ENCODE measurements at regions not wholly inside any gene's neighbourhood (a gene's known extent, or its start where the extent isn't known, plus 50 kb on each side); places are given as distances from the start of the nearest gene placed in this dataset.

- Histone ChIP-seq H3K4me3 (no peak overlapping the region), H3K36me3 (no peaks in the 10 kb centered on the region), H3K27ac (no peak overlapping the region), H3K27me3 (replicated peaks in 1 of 7) (no peaks in the 10 kb centered on the region), H3K9me3 (peaks cover 0 to 54% (median 17%) of the 10 kb centered on the region in 8 donors), H3K4me1 (no peaks in the 10 kb centered on the region)
- intact Hi-C loops (cut with DNase I; ENCODE audit: low total_unique reads), result no loop called here
- DNase-seq, result no peak
- TF ChIP-seq CTCF (IDR thresholded peaks at IDR 0.05 in 8 of 11, conservative IDR thresholded peaks at IDR 0.05 in 3 of 11) (no peak), POLR2A (IDR thresholded peaks at IDR 0.05) (no peak), POLR2AphosphoS5 (IDR thresholded peaks at IDR 0.05) (no peak)
- WGBS, 5 donors, result 55 to 65% (median 58%) methylated on average over 9 of the region's 9 CpGs
These were observed 835.3 kb upstream of the EEF2KMT start for GRCh38 chr16:5932906-5933305.

- no peak for DNase-seq
- WGBS, 5 donors, result 13 to 23% (median 18%) methylated on average over 4 of the region's 4 CpGs
- no peaks in the 10 kb centered on the region for H3K4me1 ChIP-seq
- no peak overlapping the region for H3K4me3 ChIP-seq
- H3K27me3 ChIP-seq (replicated peaks in 1 of 7), result no peaks in the 10 kb centered on the region
- no peak overlapping the region for H3K27ac ChIP-seq
- intact Hi-C loops (cut with DNase I; ENCODE audit: low total_unique reads), result no loop called here
- H3K36me3 ChIP-seq, result no peaks in the 10 kb centered on the region
- H3K9me3 ChIP-seq, result peaks cover 0 to 29% (median 2%) of the 10 kb centered on the region in 8 donors
- TF ChIP-seq POLR2AphosphoS5 (IDR thresholded peaks at IDR 0.05) (no peak), POLR2A (IDR thresholded peaks at IDR 0.05) (no peak), CTCF (IDR thresholded peaks at IDR 0.05 in 8 of 11, conservative IDR thresholded peaks at IDR 0.05 in 3 of 11) (no peak)
These were observed 831.0 kb upstream of the EEF2KMT start for GRCh38 chr16:5928476-5929065.

- intact Hi-C loops (cut with DNase I; ENCODE audit: low total_unique reads), result no loop called here
- Histone ChIP-seq H3K9me3 (peaks cover 0 to 23% (median 0%) of the 10 kb centered on the region in 8 donors), H3K27ac (no peak overlapping the region), H3K4me3 (no peak overlapping the region), H3K36me3 (no peaks in the 10 kb centered on the region), H3K27me3 (replicated peaks in 1 of 7) (no peaks in the 10 kb centered on the region), H3K4me1 (no peaks in the 10 kb centered on the region)
- no peak for TF ChIP-seq POLR2AphosphoS5 (IDR thresholded peaks at IDR 0.05)
- no peak for TF ChIP-seq POLR2A (IDR thresholded peaks at IDR 0.05)
- no peak for TF ChIP-seq CTCF (IDR thresholded peaks at IDR 0.05 in 8 of 11, conservative IDR thresholded peaks at IDR 0.05 in 3 of 11)
- 40 to 64% (median 57%) methylated on average over 4 of the region's 4 CpGs for WGBS, 5 donors
- DNase-seq, result no peak
These were observed 828.3 kb upstream of the EEF2KMT start for GRCh38 chr16:5925850-5926249.

- intact Hi-C loops (cut with DNase I; ENCODE audit: low total_unique reads), result no loop called here
- 67 to 82% (median 73%) methylated on average over 2 of the region's 2 CpGs for WGBS, 5 donors
- H3K4me1 ChIP-seq, result no peaks in the 10 kb centered on the region
- H3K36me3 ChIP-seq, result no peaks in the 10 kb centered on the region
- no peak overlapping the region for H3K4me3 ChIP-seq
- TF ChIP-seq POLR2AphosphoS5 (IDR thresholded peaks at IDR 0.05) (no peak), POLR2A (IDR thresholded peaks at IDR 0.05) (no peak), CTCF (IDR thresholded peaks at IDR 0.05 in 8 of 11, conservative IDR thresholded peaks at IDR 0.05 in 3 of 11) (no peak)
- peaks cover 0 to 2% (median 0%) of the 10 kb centered on the region in 7 donors for H3K27me3 ChIP-seq (replicated peaks in 1 of 7)
- peaks cover 0 to 39% (median 4%) of the 10 kb centered on the region in 8 donors for H3K9me3 ChIP-seq
- no peak for DNase-seq
- no peak overlapping the region for H3K27ac ChIP-seq
These were observed 825.1 kb upstream of the EEF2KMT start for GRCh38 chr16:5922686-5923085.
